ENCODE measurements at regions not wholly inside any gene's neighbourhood (a gene's known extent, or its start where the extent isn't known, plus 50 kb on each side); places are given as distances from the start of the nearest gene placed in this dataset.
"Not testable (repeated sequence)": the region's sequence is repeated elsewhere in the genome, so short reads cannot be mapped to it uniquely, and the experiment has no call there.

DNA sequence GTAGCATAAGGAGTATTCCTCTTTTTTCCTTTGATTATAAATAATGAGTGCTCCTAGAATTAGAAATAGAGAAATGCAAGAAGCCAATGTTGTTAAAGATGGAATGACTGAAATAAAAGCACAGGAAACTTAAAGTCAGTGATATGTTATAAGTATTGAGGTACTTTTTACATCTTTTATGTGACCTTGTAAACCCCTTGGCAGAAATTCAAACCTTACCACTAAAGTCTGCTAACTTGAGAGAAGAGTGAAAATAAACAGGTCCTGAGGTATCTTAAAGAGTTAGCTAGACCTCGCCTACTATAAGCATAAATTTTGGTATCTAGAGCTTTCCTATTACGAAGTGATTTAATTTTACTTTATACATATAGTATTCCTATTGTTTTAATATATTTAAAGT is 188.2 kb downstream of the DKK1 start:
- Mint-ChIP-seq H3K27me3 (no peaks in the 10 kb centered on the region), H3K36me3 (ENCODE audit: low read depth) (no peaks in the 10 kb centered on the region), H3K4me1 (ENCODE audit: low read depth) (no peaks in the 10 kb centered on the region), H3K27ac (no peak overlapping the region), H3K9me3 (peaks cover 19% of the 10 kb centered on the region), H3K4me3 (no peak overlapping the region)
- TF ChIP-seq, protein P1, sequence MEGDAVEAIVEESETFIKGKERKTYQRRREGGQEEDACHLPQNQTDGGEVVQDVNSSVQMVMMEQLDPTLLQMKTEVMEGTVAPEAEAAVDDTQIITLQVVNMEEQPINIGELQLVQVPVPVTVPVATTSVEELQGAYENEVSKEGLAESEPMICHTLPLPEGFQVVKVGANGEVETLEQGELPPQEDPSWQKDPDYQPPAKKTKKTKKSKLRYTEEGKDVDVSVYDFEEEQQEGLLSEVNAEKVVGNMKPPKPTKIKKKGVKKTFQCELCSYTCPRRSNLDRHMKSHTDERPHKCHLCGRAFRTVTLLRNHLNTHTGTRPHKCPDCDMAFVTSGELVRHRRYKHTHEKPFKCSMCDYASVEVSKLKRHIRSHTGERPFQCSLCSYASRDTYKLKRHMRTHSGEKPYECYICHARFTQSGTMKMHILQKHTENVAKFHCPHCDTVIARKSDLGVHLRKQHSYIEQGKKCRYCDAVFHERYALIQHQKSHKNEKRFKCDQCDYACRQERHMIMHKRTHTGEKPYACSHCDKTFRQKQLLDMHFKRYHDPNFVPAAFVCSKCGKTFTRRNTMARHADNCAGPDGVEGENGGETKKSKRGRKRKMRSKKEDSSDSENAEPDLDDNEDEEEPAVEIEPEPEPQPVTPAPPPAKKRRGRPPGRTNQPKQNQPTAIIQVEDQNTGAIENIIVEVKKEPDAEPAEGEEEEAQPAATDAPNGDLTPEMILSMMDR (IDR thresholded peaks at IDR 0.05): no peak
- Histone ChIP-seq H3K9me3 (ENCODE audit: control insufficient read depth in 1 of 2, insufficient read depth in 1 of 2, low read length in 2 of 2) (peaks cover 8 to 11% of the 10 kb centered on the region in 2 experiments), H3K27me3 (ENCODE audit: control insufficient read depth in 1 of 2, insufficient read depth in 2 of 2, low read length in 2 of 2) (no peaks in the 10 kb centered on the region), H3K4me3 (ENCODE audit: low read length) (no peak overlapping the region), H3K4me1 (ENCODE audit: insufficient read depth, low read length) (no peaks in the 10 kb centered on the region), H3K36me3 (ENCODE audit: insufficient read depth, low read length) (no peaks in the 10 kb centered on the region), H3K27ac (ENCODE audit: low read depth in 1 of 2, low read length in 2 of 2) (no peak overlapping the region)
- ChIA-PET POLR2A (no interaction called here), CTCF (no interaction called here)
- intact Hi-C loops (cut with DNase I, micrococcal nuclease): no loop called here
- ATAC-seq (ENCODE audit: poor library complexity) (no peak), DNase-seq (no peak)

DNA sequence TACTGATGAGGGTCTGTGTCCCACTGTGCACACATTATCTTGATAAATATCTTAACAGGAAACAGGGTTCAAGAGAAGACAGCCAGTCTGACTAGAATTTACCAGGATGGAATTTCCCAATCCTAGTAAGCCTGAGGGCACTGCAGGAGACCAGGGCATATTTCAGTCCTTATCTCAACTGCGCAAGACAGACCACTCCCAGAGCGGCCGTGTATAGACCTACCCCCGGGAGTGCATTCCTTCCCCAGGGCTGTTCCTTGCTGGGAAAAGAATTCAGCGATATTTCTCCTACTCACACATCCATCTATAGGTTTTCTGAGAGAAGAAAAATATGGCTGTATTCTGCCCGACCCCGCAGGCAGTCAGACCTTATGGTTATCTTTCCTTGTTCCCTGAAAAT is 191.3 kb downstream of the DKK1 start:
- ATAC-seq (ENCODE audit: poor library complexity); POLR2A ChIA-PET; H3K4me3 Mint-ChIP-seq; H3K27me3 ChIP-seq (ENCODE audit: control insufficient read depth in 1 of 2, insufficient read depth in 2 of 2, low read length in 2 of 2); H3K27ac Mint-ChIP-seq; H3K36me3 ChIP-seq (ENCODE audit: insufficient read depth, low read length); DNase-seq; H3K4me3 ChIP-seq (ENCODE audit: low read length); H3K4me1 ChIP-seq (ENCODE audit: insufficient read depth, low read length); H3K27me3 Mint-ChIP-seq; intact Hi-C loops (cut with DNase I, micrococcal nuclease); H3K36me3 Mint-ChIP-seq (ENCODE audit: low read depth); H3K4me1 Mint-ChIP-seq (ENCODE audit: low read depth); H3K27ac ChIP-seq (ENCODE audit: low read depth in 1 of 2, low read length in 2 of 2); CTCF ChIA-PET: not testable (repeated sequence)
- H3K9me3 ChIP-seq (ENCODE audit: control insufficient read depth in 1 of 2, insufficient read depth in 1 of 2, low read length in 2 of 2): peaks cover 8 to 11% of the 10 kb centered on the region in 2 experiments
- peaks cover 21% of the 10 kb centered on the region for H3K9me3 Mint-ChIP-seq

DNA sequence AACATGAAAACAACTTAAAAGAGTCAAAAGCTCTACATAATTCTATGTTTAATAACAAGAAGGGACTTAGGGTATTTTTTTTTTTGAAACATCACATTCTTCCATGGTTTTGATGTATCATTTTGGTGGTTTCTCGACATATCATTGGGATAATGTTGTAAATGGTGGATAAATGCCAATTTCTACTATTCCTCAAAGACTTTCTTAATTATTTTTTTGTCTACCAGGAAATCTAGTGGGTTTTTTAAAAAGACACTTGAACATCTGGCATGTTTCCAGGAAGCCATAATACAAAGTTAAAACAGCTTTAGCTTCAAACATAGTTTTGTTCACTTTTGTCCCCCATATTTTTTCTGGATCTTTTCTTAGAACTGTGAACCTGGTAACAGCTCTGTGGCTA is 200.4 kb downstream of the DKK1 start:
- Mint-ChIP-seq H3K4me3 (no peak overlapping the region), H3K27ac (no peak overlapping the region), H3K27me3 (no peaks in the 10 kb centered on the region), H3K9me3 (peaks cover 7% of the 10 kb centered on the region), H3K36me3 (ENCODE audit: low read depth) (no peaks in the 10 kb centered on the region), H3K4me1 (ENCODE audit: low read depth) (no peaks in the 10 kb centered on the region)
- Histone ChIP-seq H3K27ac (ENCODE audit: low read depth in 1 of 2, low read length in 2 of 2) (no peak overlapping the region), H3K9me3 (ENCODE audit: control insufficient read depth in 1 of 2, insufficient read depth in 1 of 2, low read length in 2 of 2) (peaks cover 0 to 3% of the 10 kb centered on the region in 2 experiments), H3K27me3 (ENCODE audit: control insufficient read depth in 1 of 2, insufficient read depth in 2 of 2, low read length in 2 of 2) (no peaks in the 10 kb centered on the region), H3K36me3 (ENCODE audit: insufficient read depth, low read length) (no peaks in the 10 kb centered on the region), H3K4me1 (ENCODE audit: insufficient read depth, low read length) (no peaks in the 10 kb centered on the region), H3K4me3 (ENCODE audit: low read length) (no peak overlapping the region)
- ChIA-PET POLR2A (no interaction called here), CTCF (no interaction called here)
- ATAC-seq (ENCODE audit: poor library complexity): no peak
- intact Hi-C loops (cut with DNase I, micrococcal nuclease): no loop called here
- TF ChIP-seq, protein P1 (IDR thresholded peaks at IDR 0.05): no peak
- DNase-seq: no peak

DNA sequence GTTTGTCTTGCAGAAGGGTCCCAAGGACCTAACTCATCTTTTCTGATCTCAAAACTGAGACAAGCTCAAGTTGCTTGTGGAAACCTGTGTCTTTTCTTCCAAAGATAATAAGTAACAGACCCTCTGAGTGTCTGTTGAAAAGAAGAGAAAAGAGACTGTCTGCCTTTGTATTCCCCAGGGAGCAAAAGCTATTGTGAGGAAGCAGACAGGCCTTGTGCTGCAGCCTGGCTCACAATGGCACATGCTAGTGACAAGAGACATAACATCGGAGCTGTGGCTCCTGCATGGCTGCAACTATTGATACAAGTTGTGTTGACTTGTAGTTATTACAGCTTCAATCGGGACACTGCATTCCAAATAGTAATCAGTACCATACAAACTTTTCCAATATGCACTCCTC is 202.9 kb downstream of the DKK1 start:
- no peaks in the 10 kb centered on the region for H3K36me3 Mint-ChIP-seq (ENCODE audit: low read depth)
- intact Hi-C loops (cut with DNase I, micrococcal nuclease): no loop called here
- H3K4me1 ChIP-seq (ENCODE audit: insufficient read depth, low read length): no peaks in the 10 kb centered on the region
- ATAC-seq (ENCODE audit: poor library complexity): no peak
- POLR2A ChIA-PET: no interaction called here
- no peaks in the 10 kb centered on the region for H3K27me3 ChIP-seq (ENCODE audit: control insufficient read depth in 1 of 2, insufficient read depth in 2 of 2, low read length in 2 of 2)
- H3K27ac ChIP-seq (ENCODE audit: low read depth in 1 of 2, low read length in 2 of 2): no peak overlapping the region
- no peak overlapping the region for H3K4me3 Mint-ChIP-seq
- CTCF ChIA-PET: no interaction called here
- no peaks in the 10 kb centered on the region for H3K4me1 Mint-ChIP-seq (ENCODE audit: low read depth)
- H3K27ac Mint-ChIP-seq: no peak overlapping the region
- H3K4me3 ChIP-seq (ENCODE audit: low read length): no peak overlapping the region
- no peak for DNase-seq
- no peaks in the 10 kb centered on the region for H3K36me3 ChIP-seq (ENCODE audit: insufficient read depth, low read length)
- TF ChIP-seq, protein P1 (IDR thresholded peaks at IDR 0.05): no peak
- H3K9me3 ChIP-seq (ENCODE audit: control insufficient read depth in 1 of 2, insufficient read depth in 1 of 2, low read length in 2 of 2): no peaks in the 10 kb centered on the region
- no peaks in the 10 kb centered on the region for H3K27me3 Mint-ChIP-seq
- H3K9me3 Mint-ChIP-seq: peaks cover 2% of the 10 kb centered on the region
